ENCODE measurements at regions not wholly inside any gene's neighbourhood (a gene's known extent, or its start where the extent isn't known, plus 50 kb on each side); places are given as distances from the start of the nearest gene placed in this dataset.
"Not testable (repeated sequence)": the region's sequence is repeated elsewhere in the genome, so short reads cannot be mapped to it uniquely, and the experiment has no call there.

- DNase-seq = not testable (repeated sequence)
Observed at GRCh38 chr16:29294400-29294933, 112.0 kb downstream of the NPIPB11 start.

GRCh38 chr16:29293545-29293944, 113.0 kb downstream of the NPIPB11 start:
- DNase-seq = not testable (repeated sequence)

- not testable (repeated sequence) for DNase-seq
Observed at GRCh38 chr16:29292952-29293471, 113.5 kb downstream of the NPIPB11 start.

- not testable (repeated sequence) for DNase-seq
Observed at GRCh38 chr16:29291329-29292271, 114.9 kb downstream of the NPIPB11 start.

- no peak for DNase-seq
Observed at GRCh38 chr16:29290631-29291247, 115.8 kb downstream of the NPIPB11 start.

GRCh38 chr16:29289516-29290239, 116.8 kb downstream of the NPIPB11 start:
- DNase-seq = not testable (repeated sequence)

GRCh38 chr16:29288711-29289474, 117.6 kb downstream of the NPIPB11 start:
- not testable (repeated sequence) for DNase-seq

- DNase-seq = not testable (repeated sequence)
Observed at GRCh38 chr16:29287871-29288535, 118.5 kb downstream of the NPIPB11 start.

GRCh38 chr16:29287246-29287645, 119.3 kb downstream of the NPIPB11 start:
- not testable (repeated sequence) for DNase-seq

GRCh38 chr16:29286796-29287195, 119.7 kb downstream of the NPIPB11 start:
- not testable (repeated sequence) for DNase-seq

- DNase-seq = not testable (repeated sequence)
Observed at GRCh38 chr16:29286161-29286560, 120.3 kb downstream of the NPIPB11 start.

- not testable (repeated sequence) for DNase-seq
Observed at GRCh38 chr16:29285151-29285885, 121.2 kb downstream of the NPIPB11 start.

GRCh38 chr16:29284723-29285122, 121.8 kb downstream of the NPIPB11 start:
- not testable (repeated sequence) for DNase-seq

GRCh38 chr16:29284159-29284558, 122.4 kb downstream of the NPIPB11 start:
- not testable (repeated sequence) for DNase-seq

- DNase-seq = not testable (repeated sequence)
Observed at GRCh38 chr16:29278097-29278871, 128.2 kb downstream of the NPIPB11 start.

- not testable (repeated sequence) for DNase-seq
Observed at GRCh38 chr16:29276446-29276845, 130.1 kb downstream of the NPIPB11 start.

- not testable (repeated sequence) for DNase-seq
Observed at GRCh38 chr16:29274055-29275035, 132.2 kb downstream of the NPIPB11 start.
